Panc1 (cell line): ENCODE measurements at regions not wholly inside any gene's neighbourhood (a gene's known extent, or its start where the extent isn't known, plus 50 kb on each side); places are given as distances from the start of the nearest gene placed in this dataset.

Experiments
- ATAC-seq: fragments of 200-7000 bp; cut with Tn5 transposase; 2 replicates; pipeline ENCODE4 v1.9.1; 2020; ENCODE audit warnings: mild to moderate bottlenecking, moderate library complexity
- BruUV-seq: library from RNA; stranded (reverse); fragments of 400-500 nt; replicated peaks from 2 replicates; lab custom pipeline; 2021; lab: Mats Ljungman, UMichigan
- CTCF ChIA-PET: fragments of 300-600 bp; sonication (Branson Sonifier 250); formaldehyde crosslinking; loops from one replicate; lab custom pipeline; 2022; ENCODE audit warnings: antibody characterized with exemption; lab: Charles Lee
- POLR2A ChIA-PET: fragments of 300-600 bp; sonication (Branson Sonifier 250); formaldehyde crosslinking; loops from one replicate; lab custom pipeline; 2022; ENCODE audit warnings: antibody characterized with exemption; lab: Charles Lee
- DNase-seq: peaks from one replicate; pipeline ENCODE4 v3.0.0-alpha.2; 2010; ENCODE audit warnings: low read depth, low spot score
- H3K27ac ChIP-seq: 2 replicates; pipeline ENCODE4 v1.5.1; 2011; ENCODE audit warnings: mild to moderate bottlenecking, low read length, inconsistent platforms
- H3K27me3 ChIP-seq: fragments of 200-500 bp; sonication (Bioruptor generic); 2 replicates; pipeline ENCODE4 v1.6.0; 2014; ENCODE audit warnings: low read length, inconsistent platforms; ENCODE audit not compliant: control insufficient read depth, insufficient read depth
- H3K36me3 ChIP-seq: fragments of 200-500 bp; sonication (Bioruptor generic); 2 replicates; pipeline ENCODE4 v1.5.1; 2014; ENCODE audit warnings: inconsistent platforms, mild to moderate bottlenecking, low read length, moderate library complexity; ENCODE audit not compliant: control insufficient read depth, insufficient read depth
- H3K4me1 ChIP-seq: 2 replicates; pipeline ENCODE4 v1.5.1; 2011; ENCODE audit warnings: inconsistent platforms, mild to moderate bottlenecking, low read length, moderate library complexity; ENCODE audit not compliant: control insufficient read depth, insufficient read depth
- H3K4me3 ChIP-seq, 2 experiments: 2 replicates each; pipeline ENCODE4 v1.5.1; 2011 to 2012; ENCODE audit warnings: low read depth in 2 of 2, low read length in 2 of 2, mild to moderate bottlenecking in 2 of 2, inconsistent platforms in 1 of 2, moderate library complexity in 1 of 2
- H3K9me3 ChIP-seq: fragments of 200-500 bp; sonication (Bioruptor generic); 2 replicates; pipeline ENCODE4 v1.5.1; 2014; ENCODE audit warnings: low read depth, mild to moderate bottlenecking, inconsistent platforms, low read length, moderate library complexity; ENCODE audit not compliant: control insufficient read depth, insufficient read depth
- CTCF ChIP-seq: fragments of 450-650 bp; IDR thresholded peaks from 2 replicates; pipeline ENCODE4 v1.5.1; 2017; ENCODE audit warnings: mild to moderate bottlenecking
- POLR2AphosphoS5 ChIP-seq: IDR thresholded peaks from 2 replicates; pipeline ENCODE4 v1.6.1; 2012; ENCODE audit warnings: mild to moderate bottlenecking, low read depth, low read length, moderate library complexity
- REST ChIP-seq, 2 experiments: IDR thresholded peaks; 2 replicates each; pipeline ENCODE4 v1.6.1; 2011 to 2012; ENCODE audit warnings: low read depth in 2 of 2, control low read depth in 1 of 2, low read length in 1 of 2, mild to moderate bottlenecking in 1 of 2, moderate library complexity in 1 of 2; ENCODE audit not compliant: insufficient read depth in 1 of 2
- SIN3A ChIP-seq: IDR thresholded peaks from 2 replicates; pipeline ENCODE4 v1.6.1; 2012; ENCODE audit warnings: low read depth, mild to moderate bottlenecking, low read length, moderate library complexity, borderline replicate concordance; ENCODE audit not compliant: insufficient read depth
- TCF7L2 ChIP-seq: IDR thresholded peaks from 2 replicates; pipeline ENCODE4 v1.6.1; 2011; ENCODE audit warnings: mild to moderate bottlenecking, low read depth, low read length, inconsistent platforms
- in situ Hi-C: cut with HindIII; loops from 2 replicates; pipeline ENCODE4 v1.10.0; 2016; ENCODE audit warnings: low sequenced_read_pairs, low pct_unique_long_range_greater_than_20kb
- intact Hi-C: fragments of 100-400 bp; cut with micrococcal nuclease; formaldehyde crosslinking; loops from one replicate; pipeline ENCODE4 v1.10.0; 2022; ENCODE audit not compliant: unreplicated experiment

DNA sequence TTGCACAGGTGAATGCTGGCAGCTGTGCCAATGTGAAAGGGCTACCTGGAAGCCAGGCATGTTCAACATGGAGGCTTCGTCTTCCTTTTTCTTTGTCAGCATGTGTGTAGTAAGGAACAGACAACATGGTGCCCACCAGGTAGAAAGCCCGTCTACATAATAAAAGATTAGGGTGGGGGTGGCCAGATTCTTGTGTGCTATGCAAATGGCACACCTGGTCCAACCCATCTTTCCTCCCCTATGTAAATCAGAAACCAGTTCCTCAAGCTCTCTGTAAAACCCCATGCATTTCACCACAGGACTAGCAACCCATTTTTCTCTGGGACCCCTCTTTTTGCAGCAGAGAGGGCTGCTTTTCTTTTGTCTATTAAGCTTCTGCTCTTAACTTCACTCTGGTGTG lies 72.3 kb upstream of the ZP4 start:
- DNase-seq (no peak), ATAC-seq (no peak)
- BruUV-seq, result no TSS peak
- ChIA-PET POLR2A (no interaction called here), CTCF (no interaction called here)
- no peak overlapping the region for H3K4me3 ChIP-seq
- no peaks in the 10 kb centered on the region for H3K27me3 ChIP-seq
- H3K36me3 ChIP-seq, result no peaks in the 10 kb centered on the region
- no peaks in the 10 kb centered on the region for H3K9me3 ChIP-seq
- TF ChIP-seq CTCF (no peak), TCF7L2 (no peak), SIN3A (no peak), POLR2AphosphoS5 (no peak), REST (IDR thresholded peaks at IDR 0.05; ENCODE audit: insufficient read depth in 1 of 2, low read depth in 2 of 2, low read length in 1 of 2) (no peak)
- H3K27ac ChIP-seq, result no peak overlapping the region
- H3K4me1 ChIP-seq, result no peaks in the 10 kb centered on the region
- intact Hi-C loops, result no loop called here
- in situ Hi-C loops, result no loop called here

DNA sequence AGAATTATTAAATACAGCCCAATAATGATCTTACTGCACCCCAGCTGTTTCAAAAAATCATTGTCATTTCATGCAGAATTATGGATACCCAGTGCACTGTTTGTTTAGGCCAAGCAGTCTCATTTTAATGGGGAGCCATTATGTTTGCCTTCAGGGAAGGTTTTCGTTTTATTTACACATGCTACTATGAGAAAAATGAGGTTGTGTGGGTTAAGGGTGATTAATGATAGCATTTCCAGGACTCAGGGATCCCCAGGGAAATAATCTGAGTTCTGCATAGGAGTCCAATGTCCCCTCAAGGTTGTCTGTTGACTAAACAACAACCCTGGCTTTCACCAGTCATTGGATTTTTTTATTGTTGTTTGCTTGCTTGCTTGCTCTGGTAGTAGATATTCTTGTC lies 71.0 kb upstream of the ZP4 start:
- ATAC-seq (no peak), DNase-seq (no peak)
- BruUV-seq, result no TSS peak
- POLR2A ChIA-PET, result no interaction called here
- CTCF ChIA-PET, result no interaction called here
- TF ChIP-seq POLR2AphosphoS5, result no peak
- no peak for TF ChIP-seq CTCF
- no peak for TF ChIP-seq TCF7L2
- TF ChIP-seq SIN3A, result no peak
- no peak for TF ChIP-seq REST (IDR thresholded peaks at IDR 0.05; ENCODE audit: insufficient read depth in 1 of 2, low read depth in 2 of 2, low read length in 1 of 2)
- intact Hi-C loops, result no loop called here
- H3K36me3 ChIP-seq, result no peaks in the 10 kb centered on the region
- H3K9me3 ChIP-seq, result no peaks in the 10 kb centered on the region
- H3K4me1 ChIP-seq, result no peaks in the 10 kb centered on the region
- H3K4me3 ChIP-seq, result no peak overlapping the region
- in situ Hi-C loops, result no loop called here
- no peak overlapping the region for H3K27ac ChIP-seq
- H3K27me3 ChIP-seq, result no peaks in the 10 kb centered on the region
